Right atrium auricular region (tissue), 2 donors: ENCODE measurements at regions not wholly inside any gene's neighbourhood (a gene's known extent, or its start where the extent isn't known, plus 50 kb on each side); places are given as distances from the start of the nearest gene placed in this dataset.

Experiments used
- DNase-seq: peaks from one replicate; pipeline ENCODE4 v3.0.0-alpha.2; 2019; ENCODE audit warnings: low spot score
- H3K27ac ChIP-seq, 2 donors: fragments of 200-600 bp; sonication (generic); 1 replicate in 1 of 2; 2 replicates in 1 of 2; pipeline ENCODE4 v1.5.1; 2016 to 2019
- H3K27me3 ChIP-seq, 2 donors: fragments of 200-600 bp; sonication (generic); one replicate each; pipeline versions ENCODE4 v1.5.1 to v1.6.0; 2017 to 2019
- H3K36me3 ChIP-seq: fragments of 200-600 bp; sonication (generic); one replicate; pipeline ENCODE4 v1.5.1; 2016
- H3K4me1 ChIP-seq, 2 donors: fragments of 200-600 bp; sonication (generic); one replicate each; pipeline versions ENCODE4 v1.5.1 to v1.6.0; 2017 to 2019
- H3K4me3 ChIP-seq, 2 donors: fragments of 200-600 bp; sonication (generic); 1 replicate in 1 of 2; 2 replicates in 1 of 2; pipeline ENCODE4 v1.5.1; 2017 to 2019; ENCODE audit warnings: mild to moderate bottlenecking in 1 of 2, moderate library complexity in 1 of 2
- H3K9me3 ChIP-seq, 2 donors: fragments of 200-600 bp; sonication (generic); one replicate each; pipeline ENCODE4 v1.5.1; 2019
- TF ChIP-seq, protein P1 (sequence below), 2 donors: fragments of 200-600 bp; sonication (generic); IDR thresholded peaks; one replicate each; pipeline ENCODE4 v1.5.1; 2019; ENCODE audit warnings: antibody characterized with exemption in 2 of 2

DNA sequence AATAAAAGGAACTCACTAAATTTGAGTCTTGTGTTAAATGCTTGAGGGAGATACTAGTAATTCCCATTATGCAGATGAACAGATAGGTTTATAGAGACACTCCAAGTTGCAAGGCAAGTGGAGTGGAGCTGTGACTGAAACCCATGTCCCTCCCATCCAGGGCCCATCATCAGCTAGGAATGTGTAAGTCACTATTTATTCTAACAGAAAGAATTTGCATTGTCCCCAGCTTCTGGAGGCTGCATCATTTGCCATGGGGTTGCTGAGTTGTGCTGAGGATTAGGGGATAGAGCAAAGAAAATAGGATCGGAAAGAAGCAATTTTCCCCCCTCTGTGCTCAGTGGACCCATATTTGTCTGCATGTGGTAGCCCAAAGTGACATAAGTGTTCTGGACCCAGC lies 197.4 kb upstream of the RGMA start:
- Histone ChIP-seq H3K27me3 (no peaks in the 10 kb centered on the region), H3K4me1 (no peaks in the 10 kb centered on the region), H3K9me3 (no peaks in the 10 kb centered on the region), H3K36me3 (no peaks in the 10 kb centered on the region), H3K4me3 (no peak overlapping the region), H3K27ac (no peak overlapping the region)
- TF ChIP-seq, protein P1, sequence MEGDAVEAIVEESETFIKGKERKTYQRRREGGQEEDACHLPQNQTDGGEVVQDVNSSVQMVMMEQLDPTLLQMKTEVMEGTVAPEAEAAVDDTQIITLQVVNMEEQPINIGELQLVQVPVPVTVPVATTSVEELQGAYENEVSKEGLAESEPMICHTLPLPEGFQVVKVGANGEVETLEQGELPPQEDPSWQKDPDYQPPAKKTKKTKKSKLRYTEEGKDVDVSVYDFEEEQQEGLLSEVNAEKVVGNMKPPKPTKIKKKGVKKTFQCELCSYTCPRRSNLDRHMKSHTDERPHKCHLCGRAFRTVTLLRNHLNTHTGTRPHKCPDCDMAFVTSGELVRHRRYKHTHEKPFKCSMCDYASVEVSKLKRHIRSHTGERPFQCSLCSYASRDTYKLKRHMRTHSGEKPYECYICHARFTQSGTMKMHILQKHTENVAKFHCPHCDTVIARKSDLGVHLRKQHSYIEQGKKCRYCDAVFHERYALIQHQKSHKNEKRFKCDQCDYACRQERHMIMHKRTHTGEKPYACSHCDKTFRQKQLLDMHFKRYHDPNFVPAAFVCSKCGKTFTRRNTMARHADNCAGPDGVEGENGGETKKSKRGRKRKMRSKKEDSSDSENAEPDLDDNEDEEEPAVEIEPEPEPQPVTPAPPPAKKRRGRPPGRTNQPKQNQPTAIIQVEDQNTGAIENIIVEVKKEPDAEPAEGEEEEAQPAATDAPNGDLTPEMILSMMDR (IDR thresholded peaks at IDR 0.05): no peak
- DNase-seq: no peak

- Histone ChIP-seq H3K4me3 (no peak overlapping the region), H3K36me3 (no peaks in the 10 kb centered on the region), H3K9me3 (no peaks in the 10 kb centered on the region), H3K4me1 (peaks cover 0 to 9% of the 10 kb centered on the region in 2 donors), H3K27me3 (no peaks in the 10 kb centered on the region), H3K27ac (no peak overlapping the region)
- no peak for DNase-seq
- TF ChIP-seq, protein P1 (IDR thresholded peaks at IDR 0.05): no peak
Observed at GRCh38 chr15:93283854-93284253, 194.8 kb upstream of the RGMA start.

GRCh38 chr15:93282808-93283207 lies 193.8 kb upstream of the RGMA start:
- DNase-seq: no peak
- H3K9me3 ChIP-seq: no peaks in the 10 kb centered on the region
- H3K4me1 ChIP-seq: peaks cover 0 to 9% of the 10 kb centered on the region in 2 donors
- H3K27me3 ChIP-seq: no peaks in the 10 kb centered on the region
- TF ChIP-seq, protein P1 (IDR thresholded peaks at IDR 0.05): no peak
- H3K36me3 ChIP-seq: no peaks in the 10 kb centered on the region
- H3K27ac ChIP-seq: no peak overlapping the region
- no peak overlapping the region for H3K4me3 ChIP-seq

GRCh38 chr15:93278783-93279182 lies 189.8 kb upstream of the RGMA start:
- H3K4me1 ChIP-seq: peaks cover 0 to 9% of the 10 kb centered on the region in 2 donors
- H3K36me3 ChIP-seq: no peaks in the 10 kb centered on the region
- no peak for DNase-seq
- no peaks in the 10 kb centered on the region for H3K9me3 ChIP-seq
- TF ChIP-seq, protein P1 (IDR thresholded peaks at IDR 0.05): no peak
- no peak overlapping the region for H3K4me3 ChIP-seq
- no peaks in the 10 kb centered on the region for H3K27me3 ChIP-seq
- no peak overlapping the region for H3K27ac ChIP-seq

DNA sequence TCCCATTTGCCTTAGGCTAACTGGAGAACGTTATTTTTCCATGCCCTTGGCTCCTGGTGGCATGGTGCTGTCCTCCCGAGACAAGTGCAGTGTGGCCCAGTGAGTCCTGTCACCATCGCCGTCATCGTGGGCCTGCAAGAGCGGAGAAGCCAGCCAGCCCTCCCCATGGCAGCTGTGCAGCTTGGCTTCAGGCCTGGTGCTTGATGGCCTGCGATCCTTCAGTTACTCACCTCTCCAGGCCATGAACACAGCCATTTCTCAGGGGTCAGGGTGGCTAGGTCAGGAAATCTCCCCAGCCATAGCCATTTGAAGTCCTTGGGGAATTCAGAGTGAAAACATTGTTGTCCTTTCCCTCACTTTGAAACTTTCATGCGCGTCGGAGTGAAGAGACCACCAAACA lies 189.0 kb upstream of the RGMA start:
- TF ChIP-seq, protein P1 (IDR thresholded peaks at IDR 0.05): no peak
- no peak overlapping the region for H3K4me3 ChIP-seq

DNA sequence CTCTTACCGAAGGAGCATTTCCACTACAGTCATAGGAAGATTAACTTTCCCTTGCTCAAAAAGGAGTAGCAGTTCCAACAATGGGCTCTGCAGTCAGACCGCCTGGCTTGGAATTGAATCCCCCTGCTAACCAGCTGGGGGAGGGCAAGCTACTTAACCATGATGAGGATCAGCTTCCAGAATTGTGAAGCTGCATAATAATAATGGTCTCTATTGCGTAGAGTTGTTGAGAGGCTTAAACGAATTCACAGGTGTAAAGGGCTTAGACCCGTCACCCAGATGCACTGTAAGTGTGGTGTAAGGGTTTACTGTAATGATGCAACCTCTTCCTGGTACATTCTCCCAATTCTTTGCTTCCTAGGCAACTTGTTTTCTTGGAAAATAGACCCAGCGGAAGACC lies 185.2 kb upstream of the RGMA start:
- TF ChIP-seq, protein P1 (IDR thresholded peaks at IDR 0.05): no peak
- H3K9me3 ChIP-seq: peaks cover 0 to 38% of the 10 kb centered on the region in 2 donors
- H3K36me3 ChIP-seq: no peaks in the 10 kb centered on the region
- no peak overlapping the region for H3K27ac ChIP-seq
- H3K27me3 ChIP-seq: no peaks in the 10 kb centered on the region
- no peak overlapping the region for H3K4me3 ChIP-seq
- DNase-seq: no peak
- no peaks in the 10 kb centered on the region for H3K4me1 ChIP-seq

More for the DNA sequence above, 189.0 kb upstream of the RGMA start:
- Histone ChIP-seq H3K27ac (no peak overlapping the region), H3K4me1 (peaks cover 0 to 9% of the 10 kb centered on the region in 2 donors), H3K27me3 (no peaks in the 10 kb centered on the region), H3K36me3 (no peaks in the 10 kb centered on the region), H3K9me3 (peaks cover 0 to 3% of the 10 kb centered on the region in 2 donors)
- DNase-seq: no peak
